ENCODE measurements at regions not wholly inside any gene's neighbourhood (a gene's known extent, or its start where the extent isn't known, plus 50 kb on each side); places are given as distances from the start of the nearest gene placed in this dataset.

- Histone ChIP-seq H3K4me3 (replicated peaks; ENCODE audit: insufficient read depth, low read length) (no peak overlapping the region), H3K27me3 (ENCODE audit: insufficient read depth, poor library complexity, severe bottlenecking) (no peaks in the 10 kb centered on the region), H3K27ac (replicated peaks) (no peak overlapping the region)
- TF ChIP-seq GABPA (IDR thresholded peaks at IDR 0.05; ENCODE audit: low read depth), result no peak
- TF ChIP-seq POLR2AphosphoS5 (IDR thresholded peaks at IDR 0.05; ENCODE audit: low read depth), result no peak
- TF ChIP-seq SPI1 (IDR thresholded peaks at IDR 0.05; ENCODE audit: borderline replicate concordance, low read depth), result no peak
- TF ChIP-seq CTCF (IDR thresholded peaks at IDR 0.05; ENCODE audit: insufficient read depth, low read length), result no peak
- TF ChIP-seq REST (IDR thresholded peaks at IDR 0.05; ENCODE audit: insufficient replicate concordance, low read depth), result no peak
- no peak for DNase-seq (ENCODE audit: low read depth in 1 of 2, low spot score in 1 of 2)
These were observed 610.7 kb downstream of the SLITRK5 start for GRCh38 chr13:88281841-88282240.

- no peaks in the 10 kb centered on the region for H3K27me3 ChIP-seq (ENCODE audit: insufficient read depth, poor library complexity, severe bottlenecking)
- no peak overlapping the region for H3K4me3 ChIP-seq (replicated peaks; ENCODE audit: insufficient read depth, low read length)
- no peak overlapping the region for H3K27ac ChIP-seq (replicated peaks)
- TF ChIP-seq SPI1 (IDR thresholded peaks at IDR 0.05; ENCODE audit: borderline replicate concordance, low read depth) (no peak), GABPA (IDR thresholded peaks at IDR 0.05; ENCODE audit: low read depth) (no peak), POLR2AphosphoS5 (IDR thresholded peaks at IDR 0.05; ENCODE audit: low read depth) (no peak), REST (IDR thresholded peaks at IDR 0.05; ENCODE audit: insufficient replicate concordance, low read depth) (no peak), CTCF (IDR thresholded peaks at IDR 0.05; ENCODE audit: insufficient read depth, low read length) (no peak)
- no peak for DNase-seq (ENCODE audit: low read depth in 1 of 2, low spot score in 1 of 2)
These were observed 614.2 kb downstream of the SLITRK5 start for GRCh38 chr13:88285329-88285728.

DNA sequence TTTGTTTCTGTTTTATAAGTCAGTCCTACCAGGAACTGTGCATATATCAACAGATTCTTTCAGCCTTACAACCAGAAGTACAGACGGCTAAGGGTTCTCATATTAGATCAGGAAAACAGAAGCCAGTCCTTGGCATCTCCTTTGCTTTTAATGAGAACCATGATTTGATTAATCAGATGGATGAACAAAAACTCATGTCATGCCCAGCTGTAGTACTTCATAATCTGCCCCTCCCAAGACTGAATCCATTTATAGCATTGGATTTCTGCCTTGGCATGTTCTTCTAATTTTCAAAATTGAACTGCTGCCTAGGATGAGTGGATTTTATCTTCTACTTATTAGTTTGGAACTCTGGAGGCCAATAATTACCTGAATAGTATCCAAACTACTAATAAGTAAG is 617.2 kb downstream of the SLITRK5 start:
- DNase-seq (ENCODE audit: low read depth in 1 of 2, low spot score in 1 of 2), result no peak
- H3K27me3 ChIP-seq (ENCODE audit: insufficient read depth, poor library complexity, severe bottlenecking), result no peaks in the 10 kb centered on the region

More for the DNA sequence above, 617.2 kb downstream of the SLITRK5 start:
- TF ChIP-seq CTCF (IDR thresholded peaks at IDR 0.05; ENCODE audit: insufficient read depth, low read length) (no peak), GABPA (IDR thresholded peaks at IDR 0.05; ENCODE audit: low read depth) (no peak), SPI1 (IDR thresholded peaks at IDR 0.05; ENCODE audit: borderline replicate concordance, low read depth) (no peak), POLR2AphosphoS5 (IDR thresholded peaks at IDR 0.05; ENCODE audit: low read depth) (no peak), REST (IDR thresholded peaks at IDR 0.05; ENCODE audit: insufficient replicate concordance, low read depth) (no peak)
- H3K4me3 ChIP-seq (replicated peaks; ENCODE audit: insufficient read depth, low read length), result no peak overlapping the region
- no peak overlapping the region for H3K27ac ChIP-seq (replicated peaks)
